GM12878 (cell line): ENCODE measurements at regions not wholly inside any gene's neighbourhood (a gene's known extent, or its start where the extent isn't known, plus 50 kb on each side); places are given as distances from the start of the nearest gene placed in this dataset.

Experiments
- ATAC-seq: fragments of 200-7000 bp; cut with Tn5 transposase; 3 replicates; pipeline ENCODE4 v1.9.1; 2020; ENCODE audit warnings: mild to moderate bottlenecking, moderate library complexity
- BruUV-seq: library from RNA; stranded (reverse); fragments of 400-500 nt; replicated peaks from 2 replicates; lab custom pipeline; 2021; lab: Mats Ljungman, UMichigan
- CTCF ChIA-PET: fragments of 300-600 bp; sonication (Branson Sonifier 250); formaldehyde crosslinking; extraction: SDS; loops from one replicate; lab custom pipeline; 2021; ENCODE audit warnings: inconsistent platforms; lab: Yijun Ruan, JAX
- POLR2A ChIA-PET: fragments of 350-600 bp; formaldehyde crosslinking; extraction: SDS; loops from one replicate; lab custom pipeline; 2021; ENCODE audit warnings: inconsistent platforms; lab: Charles Lee
- RAD21 ChIA-PET: fragments of 300-600 bp; sonication (Branson Sonifier 250); formaldehyde crosslinking; loops from one replicate; lab custom pipeline; 2023; ENCODE audit warnings: antibody characterized with exemption; ENCODE audit not compliant: unreplicated experiment; lab: Charles Lee
- SMC1A ChIA-PET: fragments of 300-600 bp; sonication (Branson Sonifier 250); formaldehyde crosslinking; loops from one replicate; lab custom pipeline; 2023; ENCODE audit not compliant: unreplicated experiment, uncharacterized antibody; lab: Charles Lee
- DNase-seq: peaks from one replicate; pipeline ENCODE4 v3.0.0-alpha.2; 2011; ENCODE audit warnings: low read depth, low spot score
- FAIRE-seq: peaks from 3 replicates; lab custom pipeline; 2011; peaks lifted over from hg19 to GRCh38; lab: Jason Lieb, UNC
- H2AFZ ChIP-seq: 2 replicates; pipeline ENCODE4 v1.6.0; 2011; ENCODE audit warnings: low read depth, low read length, control low read depth; ENCODE audit not compliant: control insufficient read depth
- H3K27ac ChIP-seq: 2 replicates; pipeline ENCODE4 v1.5.1; 2011; ENCODE audit warnings: control low read depth; ENCODE audit not compliant: control insufficient read depth, insufficient read depth
- H3K27me3 ChIP-seq, 2 experiments: replicated peaks in 1 of 2; 2 replicates each; pipeline versions ENCODE4 v1.6.0 to v1.6.1; 2011; ENCODE audit warnings: low read length in 1 of 2; ENCODE audit not compliant: control insufficient read depth in 2 of 2, insufficient read depth in 2 of 2
- H3K36me3 ChIP-seq, 2 experiments: 2 replicates each; pipeline ENCODE4 v1.5.1; 2011; ENCODE audit warnings: low read length in 1 of 2; ENCODE audit not compliant: control insufficient read depth in 2 of 2, insufficient read depth in 2 of 2
- H3K4me1 ChIP-seq: 2 replicates; pipeline ENCODE4 v1.6.1; 2011; ENCODE audit warnings: mild to moderate bottlenecking, low read length, moderate library complexity, mixed read lengths; ENCODE audit not compliant: control insufficient read depth, insufficient read depth
- H3K4me2 ChIP-seq: 2 replicates; pipeline ENCODE4 v1.6.0; 2011; ENCODE audit warnings: control low read depth; ENCODE audit not compliant: control insufficient read depth, insufficient read depth
- H3K4me3 ChIP-seq: fragments of 200-600 bp; sonication (generic); 2 replicates; pipeline ENCODE4 v1.5.1; 2016
- H3K79me2 ChIP-seq: 2 replicates; pipeline ENCODE4 v1.6.0; 2011; ENCODE audit warnings: low read length; ENCODE audit not compliant: control insufficient read depth, insufficient read depth
- H3K9ac ChIP-seq: 2 replicates; pipeline ENCODE4 v1.8.0; 2011; ENCODE audit warnings: low read length, control low read depth, mixed read lengths; ENCODE audit not compliant: control insufficient read depth, insufficient read depth
- H3K9me3 ChIP-seq: replicated peaks from 3 replicates; pipeline ENCODE4 v1.5.1; 2011; ENCODE audit warnings: mild to moderate bottlenecking, low read length; ENCODE audit not compliant: control insufficient read depth, insufficient read depth
- H4K20me1 ChIP-seq: 2 replicates; pipeline ENCODE4 v1.6.0; 2011; ENCODE audit not compliant: control insufficient read depth, insufficient read depth
- ATF7 ChIP-seq: fragments of 450-650 bp; IDR thresholded peaks from 2 replicates; pipeline ENCODE4 v1.6.1; 2016; ENCODE audit warnings: low read depth, mild to moderate bottlenecking
- CBX3 ChIP-seq: fragments of 200-600 bp; sonication (generic); IDR thresholded peaks from 2 replicates; pipeline ENCODE4 v1.6.1; 2016; ENCODE audit warnings: low read depth, borderline replicate concordance
- CHD2 ChIP-seq: IDR thresholded peaks from 2 replicates; pipeline ENCODE4 v1.6.1; 2011; ENCODE audit warnings: low read depth, low read length, improper control_type of control experiment, borderline replicate concordance
- CTCF ChIP-seq, 3 experiments: IDR thresholded peaks in 2 of 3; conservative IDR thresholded peaks in 1 of 3; 2 replicates each; pipeline ENCODE4 v1.5.1; 2011; ENCODE audit warnings: low read depth in 3 of 3, low read length in 3 of 3, mild to moderate bottlenecking in 3 of 3, control low read depth in 2 of 3, moderate library complexity in 2 of 3, inconsistent platforms in 1 of 3, mixed read lengths in 1 of 3; ENCODE audit not compliant: control insufficient read depth in 2 of 3, insufficient read depth in 1 of 3; ENCODE audit errors: extremely low read depth in 1 of 3
- EZH2 ChIP-seq: IDR thresholded peaks from 2 replicates; pipeline ENCODE4 v1.6.1; 2012; ENCODE audit warnings: low read depth, mild to moderate bottlenecking, control low read depth, inconsistent platforms, low read length, borderline replicate concordance; ENCODE audit not compliant: control insufficient read depth
- FOS ChIP-seq: IDR thresholded peaks from 3 replicates; pipeline ENCODE4 v1.6.1; 2011; ENCODE audit warnings: borderline replicate concordance; ENCODE audit not compliant: insufficient read length; ENCODE audit errors: extremely low read depth
- HDAC2 ChIP-seq: fragments of 200-600 bp; sonication (generic); IDR thresholded peaks from 2 replicates; pipeline ENCODE4 v1.6.1; 2017
- MTA2 ChIP-seq: fragments of 450-650 bp; IDR thresholded peaks from 2 replicates; pipeline ENCODE4 v1.6.1; 2016; ENCODE audit warnings: low read depth, mild to moderate bottlenecking, moderate library complexity
- MYC ChIP-seq: IDR thresholded peaks from 2 replicates; pipeline ENCODE4 v1.6.1; 2011; ENCODE audit warnings: mild to moderate bottlenecking, low read length, moderate library complexity, inconsistent platforms; ENCODE audit not compliant: insufficient read depth, insufficient replicate concordance, insufficient read length, severe bottlenecking
- POLR2A ChIP-seq: IDR thresholded peaks from 2 replicates; pipeline ENCODE4 v1.6.1; 2011; ENCODE audit warnings: low read depth, mild to moderate bottlenecking, low read length
- RELA ChIP-seq: fragments of 450-650 bp; IDR thresholded peaks from 2 replicates; pipeline ENCODE4 v1.8.0; 2014; ENCODE audit warnings: borderline replicate concordance; ENCODE audit not compliant: partially characterized antibody
- STAT1 ChIP-seq: fragments of 450-650 bp; conservative IDR thresholded peaks from 2 replicates; pipeline ENCODE4 v1.6.1; 2014; ENCODE audit warnings: antibody characterized with exemption, mild to moderate bottlenecking
- WGBS: methylation state at CpG from one replicate; pipeline ENCODE4 v1.1.6; 2016; ENCODE audit warnings: low lambda C conversion rate; ENCODE audit not compliant: insufficient replicate concordance, insufficient coverage; ENCODE audit errors: missing lambda C conversion rate; 5-methylcytosine and 5-hydroxymethylcytosine counted together
- in situ Hi-C: fragments of 300-500 bp; cut with MboI; formaldehyde crosslinking; loops from 9 replicates; pipeline ENCODE4 v1.14.3; 2018; ENCODE audit warnings: mixed read lengths
- intact Hi-C: fragments of 100-400 bp; cut with micrococcal nuclease; formaldehyde crosslinking; loops from one replicate; pipeline ENCODE4 v1.14.2; 2022; ENCODE audit not compliant: unreplicated experiment

DNA sequence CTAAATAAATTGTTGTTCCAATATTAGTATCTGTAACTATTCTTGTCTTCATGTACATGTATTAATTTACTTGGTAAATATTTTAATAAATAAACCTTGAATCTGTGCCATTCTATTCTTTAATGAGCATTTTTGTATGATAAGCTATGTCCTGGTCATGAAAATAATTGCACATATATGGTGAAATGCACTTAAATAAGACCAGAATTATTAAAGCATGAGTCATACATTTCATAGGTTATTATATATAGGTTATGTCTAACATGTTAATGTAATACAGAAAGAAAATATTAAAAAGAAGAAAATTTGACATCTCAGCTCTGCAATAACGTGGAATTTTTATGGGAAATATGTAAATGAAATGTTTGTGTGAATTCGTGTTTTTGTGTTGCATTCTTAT is 1168.1 kb downstream of the TAF11L14 start:
- ATAC-seq (no peak), DNase-seq (no peak), FAIRE-seq (no peak)
- POLR2A ChIA-PET, result interaction anchor here (0.6 kb wide), 1 partner anchor 387 kb away, joined by 3 read pairs; no protein-coding TSS in a partner anchor
- WGBS, result 0% methylated on average over 2 of the region's 2 CpGs
- Histone ChIP-seq H3K9me3 (no peaks in the 10 kb centered on the region), H3K27me3 (no peaks in the 10 kb centered on the region), H2AFZ (no peak overlapping the region), H3K4me1 (no peaks in the 10 kb centered on the region), H3K9ac (no peak overlapping the region), H4K20me1 (no peaks in the 10 kb centered on the region), H3K4me3 (no peak overlapping the region), H3K4me2 (no peak overlapping the region), H3K79me2 (no peaks in the 10 kb centered on the region), H3K36me3 (no peaks in the 10 kb centered on the region), H3K27ac (no peak overlapping the region)
- RAD21 ChIA-PET, result no interaction called here
- SMC1A ChIA-PET, result no interaction called here
- CTCF ChIA-PET, result interaction anchor here (1.3 kb wide), 1 partner anchor 12 kb away, joined by 3 read pairs; no protein-coding TSS in a partner anchor
- in situ Hi-C loops (no loop called here), intact Hi-C loops (no loop called here)
- TF ChIP-seq POLR2A (no peak), CBX3 (no peak), STAT1 (no peak), EZH2 (no peak), RELA (no peak), ATF7 (no peak), MTA2 (no peak), CHD2 (no peak), HDAC2 (no peak), CTCF (IDR thresholded peaks at IDR 0.05 in 2 of 3, conservative IDR thresholded peaks at IDR 0.05 in 1 of 3; ENCODE audit: control insufficient read depth in 2 of 3, extremely low read depth in 1 of 3, insufficient read depth in 1 of 3, low read depth in 3 of 3, low read length in 3 of 3) (no peak), FOS (no peak), MYC (no peak)
- BruUV-seq, result no TSS peak
